Right lobe of liver (tissue), 4 donors: ENCODE measurements at regions not wholly inside any gene's neighbourhood (a gene's known extent, or its start where the extent isn't known, plus 50 kb on each side); places are given as distances from the start of the nearest gene placed in this dataset.

Source experiments
- CTCF ChIP-seq, 4 donors: fragments of 200-600 bp in 3 of 4; fragments of 450-650 bp in 1 of 4; IDR thresholded peaks; one replicate each; pipeline versions ENCODE4 v1.5.1 to v1.8.0; 2016 to 2022; ENCODE audit warnings: antibody characterized with exemption in 4 of 4, mild to moderate bottlenecking in 2 of 4
- POLR2A ChIP-seq: fragments of 450-650 bp; IDR thresholded peaks from one replicate; pipeline ENCODE4 v1.6.1; 2017; ENCODE audit warnings: antibody characterized with exemption, mild to moderate bottlenecking
- donor health status: DM: no; HTN: no; CAD: no.
- donor health status: DM: no; HTN: no; CAD: no.
- donor health status: DM: no; HTN: yes; CAD: no.

DNA sequence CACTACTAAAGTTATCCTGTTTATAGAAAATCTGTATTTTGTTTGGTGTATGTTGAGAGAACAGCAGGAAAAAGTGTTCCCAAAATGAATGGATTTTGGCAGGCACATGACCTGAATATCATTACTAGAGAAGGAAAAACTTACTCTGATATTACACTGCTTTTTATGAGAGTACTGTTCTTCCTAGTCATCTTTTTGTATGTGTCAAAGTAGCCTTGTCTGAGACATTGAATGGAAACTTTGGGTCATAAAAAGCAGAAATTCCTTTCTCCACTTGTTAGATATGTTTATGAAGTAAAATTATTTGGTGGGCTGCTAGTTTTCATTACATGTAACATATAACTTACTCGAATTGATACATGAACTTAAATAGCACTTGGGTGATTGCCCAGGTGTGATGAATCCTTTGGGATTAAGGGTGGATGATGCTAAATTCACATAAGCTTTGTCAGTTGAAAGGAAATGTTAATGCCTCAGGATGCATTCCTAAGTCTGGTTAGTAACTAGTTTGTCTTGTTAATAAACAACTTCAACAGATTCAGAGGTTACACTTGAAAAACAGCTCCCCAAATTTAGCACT, 206.7 kb downstream of the CENPW start:
- no peak for TF ChIP-seq POLR2A
- TF ChIP-seq CTCF (IDR thresholded peaks at IDR 0.05): no peak
